T-helper 1 cell treated with Interleukin-12 subunit alpha and Interleukin-12 subunit beta and Interleukin-4 antibody, amounts not matched to agents 30 ng/mL and 1 ng/mL, for 36 hours (primary cell): ENCODE measurements at regions not wholly inside any gene's neighbourhood (a gene's known extent, or its start where the extent isn't known, plus 50 kb on each side); places are given as distances from the start of the nearest gene placed in this dataset.
"Not testable (repeated sequence)": the region's sequence is repeated elsewhere in the genome, so short reads cannot be mapped to it uniquely, and the experiment has no call there.

ENCODE experiments used
- intact Hi-C: fragments of 100-400 bp; cut with micrococcal nuclease; formaldehyde crosslinking; loops from one replicate; pipeline ENCODE4 v1.15.1; 2024

DNA sequence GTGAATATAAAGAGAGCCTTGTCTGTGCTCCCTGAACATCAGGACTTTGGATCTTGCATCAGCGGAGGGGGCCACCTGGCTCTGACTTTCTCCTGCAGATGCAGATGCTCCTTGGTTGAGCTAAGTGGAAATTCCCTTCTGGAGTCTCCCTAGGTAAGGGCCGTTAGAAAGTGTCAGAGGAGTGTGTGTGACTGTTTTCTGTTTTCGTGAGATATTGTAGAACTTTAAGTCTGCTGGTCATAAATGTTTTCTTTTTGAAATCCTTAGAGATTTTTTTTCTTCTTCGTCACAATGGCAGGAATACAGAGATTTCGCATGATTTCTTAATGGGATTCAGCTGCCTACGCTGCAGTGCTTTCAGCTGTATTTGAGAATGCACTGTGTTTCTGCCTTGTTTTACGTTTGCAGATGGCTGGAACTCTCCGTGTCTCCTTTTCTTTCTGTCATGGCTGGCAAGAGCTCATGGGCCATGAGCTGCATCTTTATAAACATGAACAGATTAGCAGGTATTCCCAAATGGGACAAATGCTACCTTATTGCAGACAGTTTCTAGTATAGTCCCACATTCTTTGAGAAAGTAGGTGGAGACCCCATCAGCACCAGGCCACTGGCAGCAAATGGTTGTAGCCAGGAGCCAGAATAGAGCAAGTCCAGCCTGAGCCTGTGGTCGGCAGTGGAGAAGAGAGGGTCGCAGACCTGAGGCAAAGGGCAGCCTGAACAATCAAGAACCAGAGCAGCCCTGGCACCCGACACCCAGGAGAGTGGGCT lies 76.2 kb upstream of the FRMD6 start:
- intact Hi-C loops, result no loop called here

DNA sequence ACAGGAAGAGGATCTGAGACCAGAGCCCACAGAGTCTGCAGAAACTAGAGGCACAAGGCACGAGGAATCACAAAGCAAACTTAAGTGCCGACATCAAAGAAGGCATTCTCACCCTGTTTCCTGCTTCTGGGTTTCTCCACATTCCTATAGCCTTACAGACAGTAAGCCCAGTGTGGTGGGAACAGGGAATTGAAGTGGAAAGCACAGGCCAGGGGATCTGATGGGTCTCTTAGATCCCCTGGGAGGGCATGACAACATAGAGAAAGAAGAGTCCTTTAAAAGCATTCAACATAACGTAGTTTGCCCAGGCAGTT lies 75.6 kb upstream of the FRMD6 start:
- intact Hi-C loops, result no loop called here

DNA sequence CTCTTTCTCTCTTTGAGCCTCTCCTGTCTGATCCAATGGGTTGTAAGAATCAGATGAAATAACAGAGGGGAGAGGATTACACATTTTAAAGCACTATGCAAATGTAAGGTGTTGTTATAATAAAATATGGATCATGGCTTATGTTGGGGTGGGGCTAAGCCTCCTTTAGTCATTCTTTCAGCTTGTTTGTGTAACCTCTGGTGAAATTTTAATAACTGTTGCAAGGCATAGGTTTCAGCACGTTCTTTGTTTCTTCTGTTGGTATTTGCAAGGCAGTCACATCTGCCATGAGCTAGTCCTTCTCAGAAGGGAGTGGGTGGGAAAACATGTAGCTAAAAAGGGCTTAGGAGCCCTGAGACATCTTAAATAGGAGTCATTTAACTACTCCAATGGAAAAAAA lies 74.8 kb upstream of the FRMD6 start:
- intact Hi-C loops, result no loop called here

DNA sequence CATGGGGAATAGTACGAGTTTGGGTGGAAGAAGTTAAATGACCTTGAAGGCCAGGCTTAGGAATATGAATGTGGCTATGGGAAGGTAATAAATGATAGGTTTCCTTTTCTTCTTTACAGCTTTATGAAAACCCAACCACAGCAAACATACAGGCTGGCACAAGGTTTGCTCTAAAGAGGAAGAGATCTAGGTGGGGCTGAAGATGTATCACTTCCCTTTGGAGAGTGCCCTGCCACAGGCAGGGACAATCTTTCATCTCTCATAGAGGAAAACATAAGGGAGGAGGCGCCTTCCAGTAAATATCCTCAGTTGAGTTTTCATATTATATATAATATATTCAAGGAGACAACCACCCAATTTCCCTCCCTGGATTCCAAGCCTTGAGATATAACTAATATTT lies 72.9 kb upstream of the FRMD6 start:
- intact Hi-C loops, result no loop called here

DNA sequence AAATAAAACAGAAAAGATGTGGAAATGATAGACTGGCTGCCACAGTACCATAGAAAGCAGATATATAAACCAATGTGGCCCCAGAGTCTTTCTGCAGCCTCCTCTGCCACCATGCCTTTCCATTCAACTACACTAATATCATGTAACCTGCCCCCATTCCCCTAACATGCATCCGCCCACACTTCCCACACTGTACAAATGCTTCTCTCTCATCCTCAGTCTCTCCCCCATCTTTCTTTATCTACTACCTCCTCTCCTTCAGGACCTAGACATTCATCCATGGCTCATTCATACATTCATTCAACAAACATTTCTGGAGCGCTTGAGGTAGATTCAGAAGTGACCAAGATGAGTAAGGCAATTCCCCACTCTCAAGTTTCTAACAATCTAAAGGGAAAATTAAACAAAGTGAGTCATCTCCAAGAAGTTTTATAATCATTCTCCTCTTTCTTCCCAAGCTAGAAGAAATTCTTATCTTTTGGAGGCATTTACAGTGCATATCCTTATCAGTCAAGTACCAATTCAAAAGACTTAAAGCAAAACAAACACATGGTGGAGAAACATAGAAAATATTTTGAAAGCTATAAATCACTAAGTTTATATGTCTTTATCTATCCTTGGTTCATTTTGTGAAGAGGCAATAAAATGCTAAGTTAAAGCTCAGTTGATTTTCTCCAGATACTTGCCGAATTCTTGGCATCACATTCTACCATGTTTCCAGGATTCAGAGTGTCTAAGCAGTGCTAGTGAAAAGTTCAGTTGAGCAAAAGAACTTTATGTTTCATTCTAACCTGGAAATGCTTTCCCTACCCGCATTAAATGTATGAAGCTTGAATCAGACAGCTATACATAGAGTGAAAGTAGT lies 70.5 kb upstream of the FRMD6 start:
- intact Hi-C loops, result no loop called here

DNA sequence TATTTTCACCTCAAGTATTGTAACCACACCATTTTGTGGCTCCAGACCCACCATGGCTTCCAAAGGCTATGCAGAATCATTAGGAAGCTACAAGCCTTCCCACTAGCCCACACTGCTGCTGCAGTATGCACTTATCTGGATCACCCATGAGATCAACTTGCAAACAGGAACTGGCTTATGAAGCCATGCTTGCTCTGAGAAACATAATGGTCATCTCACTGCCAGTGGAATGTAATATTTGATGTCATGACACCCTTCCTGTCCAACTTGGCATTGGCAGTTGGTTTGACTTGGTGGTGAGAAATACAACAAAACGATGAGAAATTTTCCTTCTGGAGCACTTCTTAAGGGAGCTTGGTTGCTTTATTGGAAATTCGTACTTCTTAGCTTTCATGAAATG lies 69.3 kb upstream of the FRMD6 start:
- intact Hi-C loops, result no loop called here

DNA sequence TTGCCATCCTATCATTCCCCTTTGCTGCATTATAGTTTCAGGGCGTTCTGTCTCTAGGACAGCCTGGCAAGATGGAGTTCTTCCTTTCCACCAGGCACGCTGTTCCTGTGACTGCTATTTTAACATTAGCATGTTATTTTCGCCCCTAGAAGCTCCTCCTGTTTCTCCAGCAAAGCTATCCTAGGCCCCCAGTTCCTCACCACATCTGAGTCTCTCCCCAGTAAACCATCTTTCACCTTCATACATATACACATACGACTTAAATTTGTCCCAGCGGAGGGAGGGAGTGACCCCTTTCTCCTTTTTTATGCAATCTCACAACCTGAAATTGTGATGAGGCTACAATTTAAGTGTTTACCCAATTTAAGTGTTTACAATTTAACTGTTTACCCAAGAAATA lies 66.7 kb upstream of the FRMD6 start:
- intact Hi-C loops, result no loop called here

DNA sequence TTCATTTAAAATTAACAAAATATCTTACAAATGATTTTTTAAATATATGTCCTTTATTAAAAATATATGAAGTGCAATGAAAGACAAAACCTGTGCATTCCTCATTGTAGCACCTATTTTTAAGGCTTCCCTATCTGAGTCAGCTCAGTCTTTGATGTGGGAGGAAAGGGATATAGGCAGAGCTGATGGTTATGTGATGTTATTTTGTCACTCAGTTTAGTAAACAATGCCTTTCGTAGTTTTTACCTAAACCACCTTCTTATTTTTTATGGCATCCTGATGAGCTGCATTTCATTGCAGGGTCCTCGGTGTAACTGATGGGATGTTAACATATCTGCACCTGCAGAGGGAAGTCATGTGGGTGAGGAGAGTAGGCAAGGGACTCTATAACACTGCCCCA lies 58.9 kb upstream of the FRMD6 start:
- intact Hi-C loops, result no loop called here

DNA sequence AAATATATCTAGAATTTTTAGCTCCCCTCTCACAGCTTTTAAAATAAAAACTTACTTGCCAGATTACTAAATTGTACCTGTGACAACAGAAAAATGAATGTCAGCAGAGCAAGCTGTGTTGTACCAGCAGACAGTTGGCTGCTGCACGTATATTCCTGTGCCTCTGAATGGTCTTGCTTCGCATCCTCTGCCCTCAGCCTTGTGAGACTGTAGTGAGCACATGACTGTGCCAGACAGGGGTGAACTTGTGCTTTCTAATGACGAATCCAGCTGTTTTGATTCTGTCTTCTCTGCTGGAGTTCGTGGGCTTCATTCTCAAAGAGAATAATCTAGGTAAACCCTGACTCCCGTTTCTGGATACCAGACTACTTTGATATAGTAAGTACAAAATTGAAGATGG lies 58.3 kb upstream of the FRMD6 start:
- intact Hi-C loops, result no loop called here

DNA sequence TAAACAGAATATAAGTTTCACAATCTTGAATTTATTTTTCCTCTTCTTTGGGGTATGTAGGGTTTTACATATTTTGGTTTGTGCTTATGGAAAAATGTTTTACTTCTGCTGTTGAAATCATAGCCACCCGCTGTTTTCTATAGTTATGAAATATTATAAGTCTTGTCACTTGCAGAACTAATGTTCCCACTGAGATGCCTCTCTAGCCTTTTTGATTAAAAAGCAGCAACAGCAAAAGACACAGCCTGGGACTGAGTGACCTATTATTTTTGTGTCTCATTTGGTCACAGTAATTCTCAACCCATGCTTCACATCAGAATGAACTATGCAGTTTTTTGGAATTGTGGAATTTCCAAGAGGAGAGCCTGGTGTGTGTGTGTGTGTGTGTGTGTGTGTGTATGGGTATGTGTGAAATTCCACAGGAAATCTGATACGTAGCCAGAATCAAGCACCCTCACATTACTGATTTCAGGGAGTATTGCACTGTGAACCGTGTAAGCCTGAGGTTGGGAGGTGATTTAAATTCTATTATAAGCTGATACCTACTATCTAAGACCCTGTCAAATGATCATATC lies 55.7 kb upstream of the FRMD6 start:
- intact Hi-C loops, result no loop called here

DNA sequence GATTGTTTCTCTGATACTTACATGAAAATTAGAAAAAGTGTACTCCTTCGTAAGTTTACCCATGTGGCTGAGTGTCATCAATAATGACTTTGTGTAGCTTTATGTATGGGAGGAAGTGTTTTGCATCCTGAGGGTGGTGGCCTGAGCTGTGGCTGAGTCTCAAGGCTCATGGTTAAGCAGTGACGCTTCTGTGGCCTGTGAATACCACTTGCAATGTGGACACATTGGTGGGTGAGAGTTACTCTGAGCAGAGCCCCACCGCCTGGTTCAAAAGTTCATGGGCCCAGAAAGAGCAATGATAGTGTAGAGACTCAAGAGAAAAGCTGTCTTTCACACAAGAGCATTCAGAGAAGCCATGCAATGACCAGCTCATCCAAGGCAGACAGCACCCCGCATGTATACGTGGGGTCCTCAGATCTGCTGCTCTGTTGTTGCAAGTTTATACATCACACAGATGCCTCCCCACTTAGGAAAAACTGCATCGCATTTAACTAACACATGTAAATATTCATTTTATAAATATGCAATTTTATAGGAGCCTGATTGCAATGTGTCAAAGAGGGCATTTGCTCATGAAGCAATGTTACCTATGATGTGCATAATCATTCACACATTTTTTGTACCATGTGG lies 55.1 kb upstream of the FRMD6 start:
- intact Hi-C loops, result no loop called here

DNA sequence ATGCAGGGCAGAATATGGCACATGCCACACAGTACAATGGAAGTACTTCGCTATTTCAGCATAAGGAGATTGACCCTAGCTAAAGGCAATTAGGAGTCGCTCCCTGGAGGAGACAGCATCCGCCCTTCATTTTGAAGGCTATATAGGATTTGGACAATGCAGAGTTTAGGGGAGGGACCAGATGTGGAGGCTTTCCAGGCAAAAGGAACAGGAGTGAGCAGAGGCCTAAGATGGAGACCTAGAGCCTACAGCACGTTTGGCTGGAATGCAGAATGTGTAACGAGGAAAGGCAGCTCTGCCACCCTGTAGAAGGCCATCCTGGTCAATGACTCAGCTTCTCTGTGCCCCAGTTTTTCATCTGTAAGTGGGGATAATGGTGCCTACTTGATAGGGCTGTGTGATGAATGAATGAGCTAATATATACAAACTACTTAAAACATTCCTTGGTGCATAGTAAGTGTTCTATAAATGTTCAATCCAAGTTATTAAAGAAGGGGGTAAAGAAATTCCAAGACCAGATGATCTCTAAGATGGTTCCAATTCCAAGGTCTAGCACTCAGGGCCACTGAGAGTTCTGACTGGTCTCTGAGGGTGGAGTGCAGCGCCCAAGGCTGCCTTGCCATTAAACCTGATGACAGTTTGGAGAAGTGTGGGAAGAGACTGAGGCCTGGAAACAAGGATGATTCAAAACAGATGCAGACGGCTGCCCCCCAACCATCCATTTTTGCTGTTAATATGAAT lies 54.3 kb upstream of the FRMD6 start:
- intact Hi-C loops, result no loop called here

DNA sequence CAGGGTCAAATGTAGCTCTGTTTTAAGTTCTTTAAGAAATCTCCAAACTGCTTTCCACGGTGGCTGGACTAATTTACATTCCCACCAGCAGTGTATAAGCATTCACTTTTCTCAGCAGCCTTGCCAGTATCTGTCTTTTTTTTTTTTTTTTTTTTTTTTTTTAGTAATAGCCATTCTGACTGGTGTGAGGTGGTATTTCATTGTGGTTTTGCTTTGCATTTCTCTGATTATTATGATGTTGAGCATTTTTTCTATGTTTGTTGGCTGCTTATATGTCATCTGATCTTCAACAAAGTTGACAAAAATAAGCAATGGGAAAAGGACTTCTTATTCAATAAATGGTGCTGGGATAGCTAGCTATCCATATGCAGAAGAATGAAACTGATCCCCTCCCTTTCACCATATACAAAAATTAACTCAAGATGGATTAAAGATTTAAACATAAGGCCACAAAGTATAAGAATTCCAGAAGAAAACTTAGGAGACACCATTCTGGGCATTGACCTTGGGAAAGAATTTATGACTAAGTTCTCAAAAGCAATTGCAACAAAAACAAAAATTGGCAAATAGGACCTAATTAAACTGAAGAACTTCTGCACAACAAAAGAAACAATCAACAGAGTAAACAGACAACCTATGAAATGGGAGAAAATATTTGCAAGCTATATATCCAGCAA lies 52.6 kb upstream of the FRMD6 start:
- intact Hi-C loops, result not testable (repeated sequence)

DNA sequence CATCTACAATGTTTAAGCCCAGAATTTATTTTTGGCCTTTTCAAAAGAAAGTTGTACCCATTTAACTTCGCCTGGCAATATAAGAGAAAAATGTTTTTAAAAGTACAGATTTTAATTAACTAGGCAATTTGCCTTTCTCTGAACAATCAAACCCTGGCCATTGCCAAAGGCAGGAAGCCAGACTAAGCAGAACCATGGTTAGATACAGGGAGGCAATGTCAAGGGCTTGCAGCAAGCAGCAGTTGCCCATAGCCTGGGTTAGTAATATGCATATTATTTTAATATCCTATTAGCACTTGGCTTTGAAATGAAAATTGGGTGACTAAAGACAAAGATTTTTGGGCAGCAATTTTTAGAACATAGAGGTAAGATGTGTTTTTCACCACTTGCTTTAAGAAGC lies 51.1 kb upstream of the FRMD6 start:
- intact Hi-C loops, result no loop called here
